EL (cell line): ENCODE measurements at regions not wholly inside any gene's neighbourhood (a gene's known extent, or its start where the extent isn't known, plus 50 kb on each side); places are given as distances from the start of the nearest gene placed in this dataset.

ENCODE experiments used
- DNase-seq: peaks from one replicate; pipeline ENCODE4 v3.0.0-alpha.2; 2016

GRCh38 chr13:73273276-73273675 lies 214.5 kb downstream of the KLF5 start:
- no peak for DNase-seq

DNA sequence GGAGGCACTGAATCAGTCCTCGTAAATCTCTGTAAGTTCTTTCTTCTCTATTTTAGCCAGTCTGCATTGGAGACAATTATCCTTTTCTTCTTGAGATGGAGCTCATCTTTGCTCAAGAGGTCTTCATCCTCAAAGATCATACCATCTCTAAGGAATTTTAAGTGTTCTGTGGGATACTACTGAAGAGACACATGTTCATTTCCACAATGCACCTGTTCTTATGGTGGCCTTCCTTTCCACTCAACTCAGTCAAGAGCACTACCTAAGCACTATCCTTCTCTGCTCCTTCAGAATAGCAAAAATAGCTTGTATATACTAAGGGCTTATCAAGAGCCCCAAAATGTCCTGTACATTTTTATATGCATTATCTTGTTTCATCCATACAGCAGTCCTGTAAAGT lies 214.0 kb downstream of the KLF5 start:
- DNase-seq = no peak

GRCh38 chr13:73268306-73268705 lies 209.5 kb downstream of the KLF5 start:
- peak; percentile 71 for DNase-seq

DNA sequence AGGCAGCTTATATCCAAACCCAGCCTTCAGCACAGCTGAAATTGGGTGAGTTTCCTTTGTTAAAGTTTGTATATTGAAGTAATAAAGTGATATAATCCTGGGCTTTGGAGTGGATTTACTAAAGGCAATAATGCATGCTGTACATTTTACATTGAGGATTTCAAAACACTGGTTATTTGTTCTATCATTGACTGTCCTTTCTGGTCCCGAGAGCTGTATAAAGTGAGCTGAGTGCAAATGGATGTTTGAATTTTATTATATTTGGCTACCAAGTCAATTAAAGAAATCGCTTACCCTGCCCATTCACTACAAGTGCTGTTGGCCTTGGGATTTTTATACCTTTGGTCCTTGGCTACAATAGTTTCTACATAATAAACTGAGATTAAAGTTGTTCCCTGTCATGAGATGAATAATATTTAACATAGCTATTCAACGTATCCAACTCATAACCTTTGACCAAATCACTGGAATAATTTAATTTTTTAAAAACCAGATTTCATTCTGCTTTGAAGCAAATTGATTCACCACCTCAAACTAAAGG lies 207.9 kb downstream of the KLF5 start:
- no peak for DNase-seq

DNA sequence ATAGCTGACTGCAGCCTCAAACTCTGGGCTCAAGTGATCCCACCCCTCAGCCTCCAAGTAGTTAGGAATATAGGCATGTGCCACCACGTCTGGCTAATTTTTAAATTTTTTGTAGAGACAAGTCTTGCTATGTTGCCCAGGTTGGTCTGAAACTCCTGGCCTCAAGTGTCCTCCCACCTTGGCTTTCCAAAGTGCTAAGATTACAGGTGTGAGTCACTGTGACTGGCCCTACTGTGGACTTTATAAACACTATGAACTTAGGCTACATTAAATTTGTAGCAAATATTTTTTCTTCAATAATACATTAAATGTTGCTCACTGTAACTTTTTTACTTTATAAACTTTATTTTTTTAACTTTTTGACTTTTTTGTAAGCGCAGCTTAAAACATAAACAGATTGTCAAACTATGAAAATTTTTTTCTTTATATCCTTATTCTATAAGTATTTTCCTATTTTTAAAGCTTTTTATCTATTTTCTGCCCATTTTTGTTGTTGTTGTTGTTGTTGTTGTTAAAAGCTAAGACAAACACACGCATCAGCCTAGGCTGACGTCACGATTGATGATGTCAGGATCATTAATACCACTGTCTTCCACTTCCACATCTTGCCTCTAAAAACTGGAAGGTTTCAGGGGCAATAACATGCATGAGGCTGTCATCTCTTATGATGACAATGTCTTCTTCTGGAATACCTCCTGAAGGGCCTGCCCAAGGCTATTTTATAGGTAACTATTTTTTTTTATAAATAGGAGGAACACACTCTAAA lies 204.2 kb downstream of the KLF5 start:
- no peak for DNase-seq

DNA sequence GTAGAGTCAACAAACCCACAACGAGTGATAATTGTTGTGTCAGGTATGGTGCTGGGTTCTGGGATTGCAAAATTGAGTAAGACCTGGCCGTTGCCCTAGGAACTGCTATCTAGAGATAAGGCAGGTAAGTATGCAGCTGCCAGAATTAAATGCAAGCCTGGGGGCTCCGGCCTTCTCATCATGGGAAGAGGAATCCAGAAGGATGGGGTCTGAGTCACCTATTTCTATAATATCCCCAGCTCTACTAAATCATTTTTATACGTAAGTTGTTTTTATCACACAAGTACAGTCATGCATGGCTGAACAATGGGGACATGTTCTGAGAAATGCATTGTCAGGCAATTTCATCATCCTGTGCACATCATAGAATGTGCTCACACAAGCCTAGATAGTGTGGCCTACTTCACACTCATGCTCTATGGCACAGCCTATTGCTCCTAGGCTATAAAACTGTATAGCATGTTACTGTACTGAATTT lies 203.0 kb downstream of the KLF5 start:
- no peak for DNase-seq

DNA sequence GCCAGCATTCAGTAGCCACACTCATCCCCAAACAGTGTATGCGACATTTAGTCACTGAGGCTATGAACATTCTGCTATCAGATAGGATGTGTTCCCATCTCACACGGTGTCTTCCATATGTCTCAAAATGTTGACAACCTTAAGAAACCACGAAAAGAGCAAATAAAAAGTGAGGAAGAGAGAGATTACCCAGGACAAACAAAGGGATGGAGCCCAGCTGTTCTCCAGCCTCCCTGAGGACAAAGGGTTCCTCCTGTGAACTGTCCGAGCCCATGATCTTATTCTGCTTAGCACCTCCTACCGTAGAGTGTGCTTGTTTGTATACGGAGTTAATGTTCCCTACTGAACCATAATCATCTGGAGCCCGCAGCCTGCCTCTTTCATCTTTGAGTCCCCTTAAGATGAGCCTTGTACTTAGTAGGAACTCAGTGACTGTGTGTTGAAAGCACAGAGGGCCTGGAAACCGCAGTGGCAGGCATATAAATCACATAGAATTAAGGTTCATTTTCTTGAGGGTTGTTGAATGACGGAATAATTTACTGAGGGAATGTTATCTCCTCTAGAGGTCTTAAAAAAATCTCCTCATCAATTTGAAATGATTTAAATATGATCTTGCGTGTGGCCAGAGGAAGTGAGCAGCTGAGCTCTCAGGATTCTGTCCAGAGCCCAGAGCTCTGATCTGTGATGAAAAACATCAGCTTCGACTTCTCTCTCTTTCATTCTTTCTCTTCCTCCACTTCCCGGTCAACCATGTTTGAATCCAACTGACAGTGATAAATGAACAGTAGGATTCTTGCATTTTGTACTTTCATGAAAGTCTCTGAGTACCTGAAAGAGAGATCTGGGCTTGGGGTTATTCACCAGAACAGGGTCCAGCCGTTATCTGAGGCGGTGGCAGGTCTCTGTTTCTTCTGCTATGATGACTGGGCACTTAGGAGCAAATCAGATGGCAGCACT lies 200.5 kb downstream of the KLF5 start:
- no peak for DNase-seq

GRCh38 chr13:73258406-73258805 lies 199.6 kb downstream of the KLF5 start:
- no peak for DNase-seq

DNA sequence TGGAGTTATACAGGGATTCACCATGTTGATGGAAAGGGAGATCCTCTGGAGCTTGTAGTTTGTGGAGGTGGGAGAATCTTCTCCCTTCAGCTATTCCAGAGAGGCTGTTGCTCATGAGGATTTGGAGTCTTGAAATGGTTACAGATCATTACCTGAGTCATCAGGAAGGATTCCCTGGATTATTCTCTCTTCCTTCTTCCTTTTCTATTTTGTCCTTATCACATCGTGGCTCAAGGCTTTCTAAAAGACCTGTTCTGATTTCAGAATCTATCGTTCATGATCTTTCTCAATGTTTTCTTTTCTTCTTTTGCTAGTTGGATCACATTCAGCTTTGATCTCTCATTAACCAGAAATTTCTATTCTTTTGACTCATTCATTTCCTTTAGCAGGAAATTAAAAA lies 196.0 kb downstream of the KLF5 start:
- peak; percentile 13 for DNase-seq

DNA sequence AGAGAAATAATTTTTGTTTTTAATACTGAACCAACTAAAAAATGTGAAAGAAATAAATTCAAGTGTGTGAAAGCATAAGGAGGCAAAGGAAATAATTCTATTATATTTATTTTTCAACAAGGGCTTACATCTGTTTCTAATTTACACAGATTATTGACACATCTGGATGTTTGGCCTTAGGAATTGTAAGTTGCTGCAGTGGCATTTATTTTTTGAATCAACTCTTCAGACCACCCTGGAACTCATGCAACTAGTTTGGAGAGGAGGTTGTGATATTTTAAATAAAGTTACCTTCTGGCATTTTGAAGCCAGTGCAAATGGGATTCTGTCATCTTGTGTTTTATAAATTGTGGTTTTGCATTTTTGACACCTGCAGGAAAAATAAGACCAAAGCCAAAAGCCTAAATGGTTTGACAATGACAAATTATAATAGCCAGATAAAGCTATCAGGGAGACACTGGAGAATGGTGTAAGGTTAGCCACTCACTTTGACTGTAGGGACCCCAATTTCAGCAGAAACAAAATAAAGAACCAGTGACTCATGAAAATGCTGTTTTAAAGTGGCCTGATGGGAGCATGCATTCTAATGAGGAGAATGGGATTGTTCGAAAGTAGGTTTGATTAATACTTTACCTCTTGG lies 192.9 kb downstream of the KLF5 start:
- DNase-seq = no peak

- no peak for DNase-seq
These were observed 191.3 kb downstream of the KLF5 start for GRCh38 chr13:73250061-73250460.

DNA sequence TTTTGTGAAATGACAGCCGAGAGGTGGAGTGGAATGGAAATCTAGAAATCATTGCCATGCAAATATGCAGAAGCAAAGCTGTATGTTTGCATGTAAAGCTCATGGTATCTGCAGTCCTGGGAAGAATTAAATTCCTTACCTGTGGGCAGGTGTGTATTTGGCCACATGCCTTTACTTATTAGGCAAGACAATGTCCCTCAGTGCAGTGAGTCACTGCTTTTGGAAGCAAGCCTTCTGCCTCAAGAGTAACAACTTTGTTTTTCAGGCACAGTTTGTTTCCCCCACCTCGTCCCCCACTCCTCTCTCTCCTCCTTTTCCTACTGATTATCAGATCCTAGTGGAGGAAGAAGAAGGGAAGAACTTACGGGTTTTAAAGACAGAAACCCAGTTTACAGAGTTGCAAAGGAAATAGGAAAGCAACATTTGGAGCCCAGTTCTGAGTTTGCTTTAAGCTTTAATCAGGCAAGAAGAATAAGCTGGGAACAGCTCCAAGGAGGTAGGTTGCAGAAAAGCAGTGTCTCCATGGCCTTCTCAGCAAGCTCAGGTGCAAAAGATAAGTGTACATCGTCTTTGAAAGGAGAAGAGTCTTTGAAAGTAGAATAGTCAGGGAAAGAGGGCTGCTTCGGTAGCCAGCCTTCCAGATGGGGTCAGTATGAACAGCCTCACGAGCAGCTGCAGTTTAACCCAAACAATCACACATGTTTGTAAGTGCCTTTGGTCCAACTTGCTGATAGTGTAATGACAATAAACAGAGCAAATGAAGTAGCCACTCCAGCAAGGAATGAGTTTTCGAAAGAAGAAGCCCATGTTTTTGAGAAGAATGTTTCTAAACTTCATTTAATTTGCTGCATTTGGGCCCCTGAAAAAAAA lies 190.1 kb downstream of the KLF5 start:
- no peak for DNase-seq

DNA sequence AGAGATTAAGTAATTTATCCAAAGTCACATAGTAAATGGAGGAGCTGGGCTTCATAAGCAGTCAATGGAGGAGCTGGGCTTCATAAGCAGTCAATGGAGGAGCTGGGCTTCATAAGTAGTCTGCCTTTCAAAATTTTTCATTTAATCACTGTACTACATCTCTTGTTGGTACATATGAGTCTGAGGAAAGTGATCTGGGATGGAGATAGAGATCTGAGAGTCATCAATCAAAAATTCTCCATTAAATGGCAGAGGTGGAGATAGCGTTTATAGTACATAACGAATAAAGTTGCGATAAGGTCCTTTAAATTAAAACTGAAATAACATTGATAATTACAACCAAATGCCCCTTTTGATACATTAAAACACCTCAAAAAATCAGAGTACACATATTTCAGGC lies 189.3 kb downstream of the KLF5 start:
- no peak for DNase-seq

- DNase-seq = no peak
These were observed 186.4 kb downstream of the KLF5 start for GRCh38 chr13:73245246-73245645.

DNA sequence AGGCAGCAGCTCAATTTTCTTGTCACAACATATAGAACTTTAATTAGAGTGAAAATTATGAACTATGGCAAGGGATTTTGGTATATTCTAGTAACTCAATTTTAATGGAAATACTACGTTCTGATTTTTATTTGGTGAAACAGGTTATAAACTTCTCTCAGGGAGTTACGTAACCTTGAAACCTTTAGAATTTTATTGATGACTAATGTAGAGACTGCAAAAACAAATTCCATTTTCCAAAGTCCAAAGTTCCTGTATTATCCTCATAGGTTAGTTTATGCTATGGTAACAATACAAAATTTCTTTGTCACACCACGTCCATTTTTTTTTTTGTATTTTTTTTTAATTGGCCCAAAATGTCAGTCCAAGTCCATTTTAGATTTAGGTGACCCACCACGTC lies 185.7 kb downstream of the KLF5 start:
- no peak for DNase-seq

DNA sequence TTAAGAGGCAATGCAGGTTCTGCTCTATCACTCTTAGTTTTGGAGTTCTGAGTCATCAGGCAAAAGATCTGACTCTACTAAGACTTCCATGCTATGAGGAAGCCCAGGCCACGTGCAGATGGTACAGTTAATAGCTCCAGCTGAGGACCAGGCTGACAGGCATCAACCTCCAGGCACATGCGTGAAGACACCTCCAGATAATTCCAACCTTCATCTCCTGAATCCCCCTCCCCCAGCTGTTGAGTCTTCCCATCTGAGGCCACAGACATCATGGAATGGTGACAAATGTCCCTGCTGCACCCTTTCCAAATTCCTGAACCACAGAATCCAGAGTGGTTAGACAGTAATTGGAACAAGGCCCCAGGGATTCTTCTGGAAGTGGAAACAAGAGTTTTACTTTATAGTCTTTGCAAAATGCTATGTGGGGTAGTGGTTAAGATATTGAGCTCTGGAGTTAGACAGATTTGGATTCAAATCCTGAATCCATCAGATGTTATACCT lies 183.8 kb downstream of the KLF5 start:
- DNase-seq = no peak

DNA sequence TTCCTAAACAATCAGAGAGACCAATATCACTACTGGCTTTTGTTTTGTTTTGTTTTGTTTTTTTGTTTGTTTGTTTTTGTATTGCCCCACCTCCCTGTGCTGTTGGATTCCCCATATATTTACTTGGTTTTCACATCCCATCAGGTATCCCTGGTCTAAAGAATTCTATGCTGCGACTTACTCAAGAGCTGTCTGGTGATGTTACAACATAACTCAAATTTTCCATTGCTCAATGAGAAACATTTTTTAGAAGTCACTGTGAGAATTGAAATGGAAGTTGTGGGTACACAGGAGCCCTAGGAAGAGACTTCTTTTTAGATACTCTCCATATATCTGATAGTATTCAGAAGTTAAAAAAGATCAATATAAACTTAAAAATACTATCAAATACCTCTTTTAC lies 181.4 kb downstream of the KLF5 start:
- DNase-seq = no peak

GRCh38 chr13:73235385-73235784 lies 176.6 kb downstream of the KLF5 start:
- DNase-seq = no peak

DNA sequence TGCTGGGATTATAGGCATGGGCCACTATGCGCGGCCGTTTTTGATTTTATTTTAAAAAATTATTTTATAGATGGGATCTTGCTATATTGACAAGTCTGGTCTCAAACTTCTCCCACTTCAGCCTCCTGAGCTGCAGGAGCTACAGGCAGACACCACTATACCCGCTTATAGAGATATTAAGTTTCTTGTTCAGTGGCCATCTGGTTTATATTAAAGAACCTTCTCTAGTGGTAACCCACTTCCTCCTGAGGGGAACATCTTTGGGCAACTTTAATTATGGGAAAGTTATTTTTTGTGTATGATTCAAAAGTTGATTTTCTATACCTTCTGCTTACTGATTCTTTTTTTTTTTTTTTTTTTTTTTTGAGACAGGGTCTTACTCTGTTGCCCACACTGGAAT lies 172.7 kb downstream of the KLF5 start:
- DNase-seq = peak; percentile 25

DNA sequence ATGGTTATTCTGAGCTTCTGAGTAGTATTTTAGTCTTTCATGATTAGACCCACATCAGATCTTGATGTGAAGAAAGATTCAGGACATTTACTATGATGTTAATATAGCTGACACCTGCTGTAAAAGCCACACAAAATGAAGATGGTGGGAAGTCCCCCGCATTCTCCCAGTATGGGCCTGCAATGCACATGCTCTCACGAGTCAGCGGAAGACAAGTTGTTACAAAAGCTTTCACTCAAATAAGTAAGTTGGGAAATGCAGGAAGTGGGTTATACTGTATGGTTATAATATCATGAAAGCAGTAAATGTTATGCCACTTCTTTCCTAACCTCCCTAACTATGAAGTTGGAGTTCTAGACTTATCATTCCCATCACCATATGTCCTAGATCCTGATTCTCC lies 171.9 kb downstream of the KLF5 start:
- DNase-seq = no peak

DNA sequence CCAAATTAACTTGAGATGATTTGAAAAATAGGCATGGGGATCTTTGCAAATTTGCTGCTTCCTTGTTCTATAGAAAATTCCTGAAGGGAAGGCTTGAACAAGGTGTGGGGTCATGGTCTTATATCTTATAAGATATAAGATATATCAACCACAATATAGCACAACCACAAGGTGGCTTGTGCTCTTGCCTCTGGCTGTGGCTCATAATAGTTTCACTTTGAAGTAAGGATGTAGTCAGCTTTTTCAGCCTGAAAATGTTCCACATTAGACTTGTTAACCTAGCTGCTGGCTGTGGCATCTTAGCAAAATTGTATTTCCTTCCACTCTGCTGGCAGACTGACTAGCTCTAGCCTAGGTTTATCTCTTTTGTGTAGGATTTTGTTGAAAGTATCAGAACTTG lies 169.7 kb downstream of the KLF5 start:
- peak; percentile 21 for DNase-seq

DNA sequence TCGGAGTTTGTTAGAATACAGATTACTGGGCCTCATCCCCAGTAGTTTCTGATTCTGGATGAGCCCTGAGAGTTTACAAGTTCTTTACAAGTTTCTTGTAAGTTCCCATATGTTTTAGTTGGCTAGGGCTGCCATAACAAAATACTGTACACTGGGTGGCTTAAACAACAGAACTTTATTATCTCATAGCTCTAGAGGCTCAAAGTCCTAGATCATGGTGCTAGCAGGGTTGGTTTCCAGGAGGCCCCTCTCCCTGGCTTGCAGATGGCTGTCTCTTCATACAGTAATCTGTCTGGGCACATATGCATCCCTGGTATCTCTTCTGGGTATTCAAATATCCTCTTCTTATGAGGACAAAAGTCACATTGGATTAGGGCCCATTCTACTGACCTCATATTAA lies 167.2 kb downstream of the KLF5 start:
- DNase-seq = no peak
